GOT3 (cell line): ENCODE measurements at regions not wholly inside any gene's neighbourhood (a gene's known extent, or its start where the extent isn't known, plus 50 kb on each side); places are given as distances from the start of the nearest gene placed in this dataset.
"Not testable (repeated sequence)": the region's sequence is repeated elsewhere in the genome, so short reads cannot be mapped to it uniquely, and the experiment has no call there.

Source experiments
- DNase-seq: peaks from one replicate; lab custom pipeline; 2025; ENCODE audit warnings: mixed read lengths; lab: John Stamatoyannopoulos, UW

DNA sequence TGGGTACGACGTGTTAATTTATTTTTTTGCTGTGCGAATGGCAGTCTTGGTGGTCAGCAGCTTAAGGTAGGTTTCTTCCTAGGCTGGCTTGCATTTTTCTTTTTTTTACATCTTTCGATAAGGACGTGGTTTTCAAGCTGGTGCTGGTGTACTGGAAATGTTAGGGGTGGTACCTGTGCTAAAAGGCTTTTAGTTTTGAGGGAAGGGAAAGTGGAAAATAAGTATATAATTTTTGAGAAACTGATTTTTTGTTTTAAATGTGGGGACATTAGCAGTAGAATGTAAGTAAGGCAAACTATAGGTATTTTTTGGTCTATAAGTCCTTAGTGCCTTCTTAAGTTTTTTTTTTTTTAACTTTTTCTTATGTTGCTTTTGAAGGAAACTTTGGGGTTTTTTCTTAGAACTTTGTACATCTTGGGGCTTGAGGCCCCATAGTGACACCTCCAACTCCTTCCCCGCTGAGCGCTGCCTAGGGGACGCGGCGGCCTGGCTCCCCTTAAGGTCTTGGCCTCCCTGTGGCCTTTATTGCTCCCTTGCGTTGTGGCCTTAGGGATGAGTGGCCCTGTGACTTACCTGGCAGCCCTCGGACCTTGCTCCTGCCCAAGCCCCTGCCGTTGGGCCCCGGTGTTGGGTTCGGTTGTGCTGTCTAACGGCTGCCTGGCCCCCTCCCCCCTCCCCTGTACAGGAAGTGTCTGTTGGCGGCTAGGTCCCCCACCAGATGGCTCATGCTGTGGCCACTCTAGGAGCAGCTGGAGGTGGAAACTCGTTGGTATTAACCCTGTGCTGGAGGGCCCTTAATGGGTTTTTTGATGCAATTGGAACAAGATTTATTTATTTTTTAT lies 88.0 kb upstream of the RPRML start:
- peak; percentile 33 for DNase-seq

DNA sequence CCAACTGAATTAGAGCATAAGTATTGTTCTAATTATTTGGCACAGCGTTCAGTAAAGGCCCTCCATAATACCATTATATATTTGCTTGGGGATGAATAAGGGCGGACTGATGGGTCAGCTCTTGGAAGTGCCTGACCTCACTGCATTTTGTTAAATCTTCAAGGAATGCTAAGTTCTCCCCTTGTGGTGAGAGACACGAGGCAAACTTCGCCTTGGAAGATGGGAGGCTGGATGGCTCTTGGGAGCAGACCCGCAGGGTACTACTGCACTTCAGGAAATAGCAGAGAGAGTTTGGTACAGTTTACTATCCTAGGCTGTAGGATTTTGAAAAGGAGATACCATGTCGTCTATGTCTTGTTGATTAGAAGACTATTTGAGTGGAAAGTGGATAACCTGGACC lies 87.0 kb upstream of the RPRML start:
- no peak for DNase-seq

DNA sequence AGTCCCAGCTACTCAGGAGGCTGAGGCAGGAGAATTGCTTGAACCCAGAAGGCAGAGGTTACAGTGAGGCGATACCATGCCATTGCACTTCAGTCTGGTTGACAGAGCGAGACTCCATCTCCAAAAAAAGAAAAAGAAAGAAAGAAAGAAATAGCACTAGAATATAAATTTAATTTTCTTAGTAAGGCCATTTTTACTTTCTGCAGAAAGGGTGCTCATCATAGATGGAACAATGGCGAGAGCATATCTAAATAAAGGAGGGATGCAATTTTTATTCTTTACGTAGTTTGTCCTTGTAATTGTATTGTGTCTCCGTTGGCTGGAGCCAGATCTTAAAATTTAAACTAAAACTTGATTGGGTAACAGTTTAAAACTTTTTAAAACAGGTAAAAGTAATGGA lies 85.6 kb upstream of the RPRML start:
- no peak for DNase-seq

GRCh38 chr17:47063475-47063874 lies 84.4 kb upstream of the RPRML start:
- no peak for DNase-seq

GRCh38 chr17:47062851-47063250 lies 83.8 kb upstream of the RPRML start:
- DNase-seq, result not testable (repeated sequence)

DNA sequence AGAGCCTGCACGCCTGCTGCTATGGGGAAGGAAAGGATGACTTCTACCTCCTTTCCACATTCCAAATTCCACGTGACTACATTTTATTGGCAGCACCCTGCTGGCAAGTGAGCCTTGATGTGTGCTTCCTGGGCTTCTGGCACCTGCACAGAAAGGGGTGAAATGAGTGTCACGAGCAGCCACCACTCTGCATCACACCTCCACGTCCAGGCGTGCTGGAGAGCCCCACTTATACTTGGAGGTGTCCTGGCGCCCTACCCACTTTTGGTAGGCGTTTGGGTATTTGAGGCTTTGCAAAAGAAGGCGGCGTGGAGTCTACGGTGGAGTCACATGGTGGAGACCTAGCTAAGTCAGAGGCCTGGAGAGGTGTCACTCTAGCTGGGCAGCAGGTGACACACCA lies 81.0 kb upstream of the RPRML start:
- not testable (repeated sequence) for DNase-seq

GRCh38 chr17:47057830-47058229 lies 78.8 kb upstream of the RPRML start:
- no peak for DNase-seq

- not testable (repeated sequence) for DNase-seq
Observed at GRCh38 chr17:47057279-47057678, 78.2 kb upstream of the RPRML start.

DNA sequence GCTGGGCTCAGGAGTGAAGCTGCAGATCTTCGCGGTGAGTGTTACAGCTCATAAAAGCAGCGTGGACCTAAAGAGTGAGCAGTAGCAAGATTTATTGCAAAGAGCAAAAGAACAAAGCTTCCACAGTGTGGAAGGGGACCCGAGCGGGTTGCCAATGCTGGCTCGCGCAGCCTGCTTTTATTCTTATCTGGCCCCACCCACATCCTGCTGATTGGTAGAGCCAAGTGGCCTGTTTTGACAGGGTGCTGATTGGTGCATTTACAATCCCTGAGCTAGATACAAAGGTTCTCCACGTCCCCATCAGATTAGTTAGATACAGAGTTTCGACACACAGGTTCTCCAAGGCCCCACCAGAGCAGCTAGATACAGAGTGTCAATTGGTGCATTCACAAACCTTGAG lies 77.6 kb upstream of the RPRML start:
- not testable (repeated sequence) for DNase-seq
